H9 (cell line): ENCODE measurements at regions not wholly inside any gene's neighbourhood (a gene's known extent, or its start where the extent isn't known, plus 50 kb on each side); places are given as distances from the start of the nearest gene placed in this dataset.

Source experiments
- DNase-seq: peaks from one replicate; pipeline ENCODE4 v3.0.0-alpha.2; 2017
- H2AFZ ChIP-seq: one replicate; pipeline ENCODE4 v1.6.1; 2013; ENCODE audit warnings: mild to moderate bottlenecking, low read length, control low read depth, moderate library complexity
- H2AK5ac ChIP-seq: 2 replicates; pipeline ENCODE4 v1.6.1; 2013; ENCODE audit warnings: low read length, control low read depth, mixed read lengths; ENCODE audit not compliant: insufficient read length
- H2BK120ac ChIP-seq: one replicate; pipeline ENCODE4 v1.6.1; 2013; ENCODE audit warnings: low read depth, mild to moderate bottlenecking, low read length, control low read depth, inconsistent platforms; ENCODE audit not compliant: poor library complexity, severe bottlenecking
- H2BK12ac ChIP-seq: 2 replicates; pipeline ENCODE4 v1.6.1; 2013; ENCODE audit warnings: low read length, control low read depth, mixed read lengths, low read depth; ENCODE audit not compliant: insufficient read length
- H2BK15ac ChIP-seq: 2 replicates; pipeline ENCODE4 v1.6.1; 2013; ENCODE audit warnings: low read depth, low read length, control low read depth
- H2BK20ac ChIP-seq: one replicate; pipeline ENCODE4 v1.6.1; 2013; ENCODE audit warnings: low read depth, mild to moderate bottlenecking, low read length, control low read depth, inconsistent platforms; ENCODE audit not compliant: poor library complexity, severe bottlenecking
- H2BK5ac ChIP-seq: 2 replicates; pipeline ENCODE4 v1.6.1; 2013; ENCODE audit warnings: low read length, control low read depth, mixed read lengths; ENCODE audit not compliant: insufficient read length
- H3K14ac ChIP-seq: 2 replicates; pipeline ENCODE4 v1.6.1; 2013; ENCODE audit warnings: low read length, control low read depth; ENCODE audit not compliant: insufficient read depth
- H3K18ac ChIP-seq: 2 replicates; pipeline ENCODE4 v1.6.1; 2013; ENCODE audit warnings: low read depth, mild to moderate bottlenecking, mixed read lengths, low read length, control low read depth; ENCODE audit not compliant: insufficient read length
- H3K23ac ChIP-seq: 2 replicates; pipeline ENCODE4 v1.6.1; 2013; ENCODE audit warnings: low read length, control low read depth, mixed read lengths, low read depth; ENCODE audit not compliant: insufficient read length
- H3K23me2 ChIP-seq: 2 replicates; pipeline ENCODE4 v1.6.1; 2013; ENCODE audit warnings: low read depth, mild to moderate bottlenecking, mixed read lengths, low read length, control low read depth; ENCODE audit not compliant: insufficient read length, poor library complexity, severe bottlenecking
- H3K27ac ChIP-seq: 2 replicates; pipeline ENCODE4 v1.5.1; 2013; ENCODE audit warnings: low read length, control low read depth, mixed read lengths, low read depth; ENCODE audit not compliant: insufficient read length
- H3K27me3 ChIP-seq: 2 replicates; pipeline ENCODE4 v1.6.1; 2013; ENCODE audit warnings: low read length, control low read depth, inconsistent platforms; ENCODE audit not compliant: insufficient read depth
- H3K4ac ChIP-seq: 2 replicates; pipeline ENCODE4 v1.6.1; 2013; ENCODE audit warnings: low read depth, mild to moderate bottlenecking, control low read depth, inconsistent platforms, low read length, moderate library complexity
- H3K4me1 ChIP-seq: 2 replicates; pipeline ENCODE4 v1.6.1; 2013; ENCODE audit warnings: low read length, control low read depth, inconsistent platforms; ENCODE audit not compliant: insufficient read depth
- H3K4me2 ChIP-seq: 2 replicates; pipeline ENCODE4 v1.6.1; 2013; ENCODE audit warnings: low read length, control low read depth, mixed read lengths; ENCODE audit not compliant: insufficient read length, insufficient read depth
- H3K56ac ChIP-seq: 2 replicates; pipeline ENCODE4 v1.6.1; 2013; ENCODE audit warnings: low read depth, mild to moderate bottlenecking, mixed read lengths, low read length, control low read depth; ENCODE audit not compliant: insufficient read length
- H3K79me1 ChIP-seq: 2 replicates; pipeline ENCODE4 v1.6.1; 2013; ENCODE audit warnings: low read depth, mild to moderate bottlenecking, moderate library complexity, low read length, control low read depth, inconsistent platforms; ENCODE audit not compliant: insufficient read depth, poor library complexity, severe bottlenecking
- H3K79me2 ChIP-seq: 2 replicates; pipeline ENCODE4 v1.6.1; 2013; ENCODE audit warnings: low read length, control low read depth, inconsistent platforms; ENCODE audit not compliant: insufficient read depth
- H3K9ac ChIP-seq: 2 replicates; pipeline ENCODE4 v1.6.1; 2013; ENCODE audit warnings: low read length, control low read depth, mixed read lengths; ENCODE audit not compliant: insufficient read length; ENCODE audit errors: extremely low read depth
- H3K9me3 ChIP-seq: one replicate; pipeline ENCODE4 v1.6.1; 2013; ENCODE audit warnings: low read depth, low read length, inconsistent platforms; ENCODE audit not compliant: control insufficient read depth
- H3T11ph ChIP-seq: one replicate; pipeline ENCODE4 v1.6.1; 2013; ENCODE audit warnings: mild to moderate bottlenecking, low read length, control low read depth, inconsistent platforms
- H4K20me1 ChIP-seq: one replicate; pipeline ENCODE4 v1.6.1; 2013; ENCODE audit not compliant: control insufficient read depth, insufficient read length, insufficient read depth
- H4K5ac ChIP-seq: 2 replicates; pipeline ENCODE4 v1.6.1; 2013; ENCODE audit warnings: low read depth, mild to moderate bottlenecking, mixed read lengths, low read length, control low read depth; ENCODE audit not compliant: insufficient read length
- H4K8ac ChIP-seq: replicated peaks from 2 replicates; pipeline ENCODE4 v1.6.1; 2013; ENCODE audit warnings: low read length, control low read depth, mixed read lengths, low read depth; ENCODE audit not compliant: insufficient read length
- H4K91ac ChIP-seq: 2 replicates; pipeline ENCODE4 v1.6.1; 2013; ENCODE audit warnings: low read depth, mild to moderate bottlenecking, moderate library complexity, mixed read lengths, low read length, control low read depth; ENCODE audit not compliant: insufficient read length
- H3K27ac Mint-ChIP-seq, 3 experiments: 2 replicates in 2 of 3; 3 replicates in 1 of 3; pipeline ENCODE4 v1.8.0; 2020 to 2021; ENCODE audit warnings: mixed read lengths in 3 of 3, mild to moderate bottlenecking in 1 of 3, moderate library complexity in 1 of 3
- H3K27me3 Mint-ChIP-seq: 2 replicates; pipeline ENCODE4 v1.8.0; 2021; ENCODE audit warnings: low read depth, mild to moderate bottlenecking, moderate library complexity, mixed read lengths
- H3K36me3 Mint-ChIP-seq, 3 experiments: 2 replicates in 2 of 3; 3 replicates in 1 of 3; pipeline ENCODE4 v1.8.0; 2020 to 2021; ENCODE audit warnings: low read depth in 3 of 3, mixed read lengths in 3 of 3; ENCODE audit not compliant: insufficient read depth in 1 of 3
- H3K4me1 Mint-ChIP-seq, 2 experiments: 2 replicates each; pipeline ENCODE4 v1.8.0; 2020; ENCODE audit warnings: mixed read lengths in 2 of 2
- H3K4me3 Mint-ChIP-seq, 2 experiments: 2 replicates in 1 of 2; 3 replicates in 1 of 2; pipeline ENCODE4 v1.8.0; 2020 to 2021; ENCODE audit warnings: mild to moderate bottlenecking in 2 of 2, mixed read lengths in 2 of 2, moderate library complexity in 1 of 2
- H3K9me3 Mint-ChIP-seq, 2 experiments: 2 replicates in 1 of 2; 3 replicates in 1 of 2; pipeline ENCODE4 v1.8.0; 2020; ENCODE audit warnings: mild to moderate bottlenecking in 2 of 2, mixed read lengths in 2 of 2, moderate library complexity in 1 of 2
- WGBS: extraction: QIAGEN DNeasy Blood & Tissue Kit; methylation state at CpG from one replicate; pipeline ENCODE4 v1.1.7; 2013; ENCODE audit warnings: missing lambda C conversion rate, low lambda C conversion rate, mixed read lengths; ENCODE audit not compliant: insufficient read length; ENCODE audit errors: extremely low coverage; 5-methylcytosine and 5-hydroxymethylcytosine counted together
- TF ChIP-seq, protein P1 (sequence below): fragments of 200-600 bp; sonication (generic); conservative IDR thresholded peaks from 3 replicates; pipeline ENCODE4 v1.8.0; 2021; ENCODE audit warnings: antibody characterized with exemption, mild to moderate bottlenecking

DNA sequence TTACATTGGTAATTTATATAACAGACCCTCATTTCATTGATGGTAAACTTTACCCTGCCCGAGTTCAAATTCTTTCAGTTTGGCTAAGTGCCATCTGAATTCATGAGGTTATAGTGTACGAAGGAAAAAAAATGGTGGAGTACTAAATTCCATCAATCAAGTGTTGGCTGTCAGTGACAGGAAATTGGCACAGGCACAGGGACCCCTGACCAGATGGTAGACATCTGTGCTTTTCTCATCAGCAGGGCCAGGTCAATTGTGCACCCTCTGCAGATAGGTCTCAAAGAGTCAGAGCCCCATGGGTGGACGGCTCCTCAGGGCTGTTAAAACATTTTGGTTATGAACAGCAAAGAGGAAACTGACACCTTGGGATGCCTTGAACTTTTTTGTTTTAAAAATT lies 439.2 kb downstream of the SETBP1 start:
- WGBS: no CpG with 5 or more reads among the region's 3 CpGs
- no peaks in the 10 kb centered on the region for H3K4me1 Mint-ChIP-seq
- no peak overlapping the region for H2BK20ac ChIP-seq
- no peak overlapping the region for H2BK120ac ChIP-seq
- no peaks in the 10 kb centered on the region for H3K9me3 Mint-ChIP-seq
- H3K14ac ChIP-seq: no peak overlapping the region
- peaks cover 3% of the 10 kb centered on the region for H3K27me3 Mint-ChIP-seq
- H2BK12ac ChIP-seq: no peak overlapping the region
- no peak overlapping the region for H2BK15ac ChIP-seq
- no peak overlapping the region for H3K56ac ChIP-seq
- H4K5ac ChIP-seq: no peak overlapping the region
- no peaks in the 10 kb centered on the region for H3K79me2 ChIP-seq
- H3T11ph ChIP-seq: no peak overlapping the region
- no peaks in the 10 kb centered on the region for H3K27me3 ChIP-seq
- H3K23ac ChIP-seq: no peak overlapping the region
- H3K36me3 Mint-ChIP-seq: no peaks in the 10 kb centered on the region
- TF ChIP-seq, protein P1, sequence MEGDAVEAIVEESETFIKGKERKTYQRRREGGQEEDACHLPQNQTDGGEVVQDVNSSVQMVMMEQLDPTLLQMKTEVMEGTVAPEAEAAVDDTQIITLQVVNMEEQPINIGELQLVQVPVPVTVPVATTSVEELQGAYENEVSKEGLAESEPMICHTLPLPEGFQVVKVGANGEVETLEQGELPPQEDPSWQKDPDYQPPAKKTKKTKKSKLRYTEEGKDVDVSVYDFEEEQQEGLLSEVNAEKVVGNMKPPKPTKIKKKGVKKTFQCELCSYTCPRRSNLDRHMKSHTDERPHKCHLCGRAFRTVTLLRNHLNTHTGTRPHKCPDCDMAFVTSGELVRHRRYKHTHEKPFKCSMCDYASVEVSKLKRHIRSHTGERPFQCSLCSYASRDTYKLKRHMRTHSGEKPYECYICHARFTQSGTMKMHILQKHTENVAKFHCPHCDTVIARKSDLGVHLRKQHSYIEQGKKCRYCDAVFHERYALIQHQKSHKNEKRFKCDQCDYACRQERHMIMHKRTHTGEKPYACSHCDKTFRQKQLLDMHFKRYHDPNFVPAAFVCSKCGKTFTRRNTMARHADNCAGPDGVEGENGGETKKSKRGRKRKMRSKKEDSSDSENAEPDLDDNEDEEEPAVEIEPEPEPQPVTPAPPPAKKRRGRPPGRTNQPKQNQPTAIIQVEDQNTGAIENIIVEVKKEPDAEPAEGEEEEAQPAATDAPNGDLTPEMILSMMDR: no peak
- no peak overlapping the region for H3K9ac ChIP-seq
- no peak overlapping the region for H3K4ac ChIP-seq
- no peaks in the 10 kb centered on the region for H3K79me1 ChIP-seq
- H2BK5ac ChIP-seq: no peak overlapping the region
- no peaks in the 10 kb centered on the region for H4K20me1 ChIP-seq
- H3K27ac Mint-ChIP-seq: no peak overlapping the region
- no peak overlapping the region for H2AFZ ChIP-seq
- no peak for DNase-seq
- H3K4me2 ChIP-seq: no peak overlapping the region
- no peaks in the 10 kb centered on the region for H3K23me2 ChIP-seq
- H3K4me3 Mint-ChIP-seq: no peak overlapping the region
- no peak overlapping the region for H4K91ac ChIP-seq
- no peaks in the 10 kb centered on the region for H3K9me3 ChIP-seq
- no peak overlapping the region for H2AK5ac ChIP-seq
- no peak overlapping the region for H4K8ac ChIP-seq
- H3K18ac ChIP-seq: no peak overlapping the region
- no peak overlapping the region for H3K27ac ChIP-seq
- no peaks in the 10 kb centered on the region for H3K4me1 ChIP-seq
